ENCODE measurements at regions not wholly inside any gene's neighbourhood (a gene's known extent, or its start where the extent isn't known, plus 50 kb on each side); places are given as distances from the start of the nearest gene placed in this dataset.

DNA sequence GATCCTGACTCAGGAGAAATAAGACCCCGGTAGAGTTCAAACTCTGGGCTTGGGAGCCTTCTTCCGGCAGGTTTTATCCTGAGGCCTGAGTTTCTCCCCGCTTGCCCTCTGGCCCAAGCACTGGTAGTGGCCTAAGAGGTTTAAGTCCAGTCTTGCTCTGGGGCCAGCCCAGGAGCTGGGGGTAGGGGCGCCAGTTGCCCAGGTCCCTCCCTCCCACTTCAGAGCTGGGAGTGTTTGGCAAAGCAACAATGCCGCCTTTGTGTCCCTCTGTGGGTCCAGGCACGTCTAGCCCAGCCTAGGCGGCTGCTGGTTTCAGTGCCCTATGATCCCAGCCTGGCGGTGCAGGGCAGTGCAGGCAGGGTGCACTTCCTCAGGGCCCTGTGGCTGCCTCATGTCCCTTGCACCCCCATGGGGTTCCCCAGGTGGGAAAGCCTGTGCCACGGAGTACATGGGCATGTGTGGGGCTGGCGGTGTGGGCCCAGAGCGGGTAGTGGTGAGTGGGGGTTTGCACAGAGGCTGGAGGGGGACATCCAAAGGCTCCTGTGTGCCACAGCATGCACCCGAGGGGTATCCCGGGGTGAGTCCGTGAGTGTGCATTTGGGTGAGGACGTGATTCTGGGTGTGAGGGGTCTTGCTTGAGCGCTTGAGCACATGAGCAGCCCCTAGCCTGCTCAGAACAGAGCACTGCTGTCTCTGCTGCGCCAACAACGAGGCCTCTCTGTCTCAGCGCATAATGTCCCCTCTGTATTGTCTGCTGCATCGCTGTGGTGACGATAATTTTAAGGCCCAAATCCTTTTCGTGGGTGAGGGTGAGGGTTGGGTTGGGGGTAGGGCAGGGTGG is 61.7 kb upstream of the PSD2 start:
- intact Hi-C loops (cut with micrococcal nuclease), result no loop called here
- no peak for DNase-seq
- Histone ChIP-seq H3K27me3 (ENCODE audit: low read depth) (no peaks in the 10 kb centered on the region), H3K4me3 (no peak overlapping the region), H3K4me1 (no peaks in the 10 kb centered on the region), H3K36me3 (no peaks in the 10 kb centered on the region), H3K9me3 (replicated peaks) (no peaks in the 10 kb centered on the region), H3K27ac (replicated peaks) (peak overlapping the region; percentile 30)
- TF ChIP-seq, protein P1, sequence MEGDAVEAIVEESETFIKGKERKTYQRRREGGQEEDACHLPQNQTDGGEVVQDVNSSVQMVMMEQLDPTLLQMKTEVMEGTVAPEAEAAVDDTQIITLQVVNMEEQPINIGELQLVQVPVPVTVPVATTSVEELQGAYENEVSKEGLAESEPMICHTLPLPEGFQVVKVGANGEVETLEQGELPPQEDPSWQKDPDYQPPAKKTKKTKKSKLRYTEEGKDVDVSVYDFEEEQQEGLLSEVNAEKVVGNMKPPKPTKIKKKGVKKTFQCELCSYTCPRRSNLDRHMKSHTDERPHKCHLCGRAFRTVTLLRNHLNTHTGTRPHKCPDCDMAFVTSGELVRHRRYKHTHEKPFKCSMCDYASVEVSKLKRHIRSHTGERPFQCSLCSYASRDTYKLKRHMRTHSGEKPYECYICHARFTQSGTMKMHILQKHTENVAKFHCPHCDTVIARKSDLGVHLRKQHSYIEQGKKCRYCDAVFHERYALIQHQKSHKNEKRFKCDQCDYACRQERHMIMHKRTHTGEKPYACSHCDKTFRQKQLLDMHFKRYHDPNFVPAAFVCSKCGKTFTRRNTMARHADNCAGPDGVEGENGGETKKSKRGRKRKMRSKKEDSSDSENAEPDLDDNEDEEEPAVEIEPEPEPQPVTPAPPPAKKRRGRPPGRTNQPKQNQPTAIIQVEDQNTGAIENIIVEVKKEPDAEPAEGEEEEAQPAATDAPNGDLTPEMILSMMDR (IDR thresholded peaks at IDR 0.05; ENCODE audit: borderline replicate concordance), result no peak

DNA sequence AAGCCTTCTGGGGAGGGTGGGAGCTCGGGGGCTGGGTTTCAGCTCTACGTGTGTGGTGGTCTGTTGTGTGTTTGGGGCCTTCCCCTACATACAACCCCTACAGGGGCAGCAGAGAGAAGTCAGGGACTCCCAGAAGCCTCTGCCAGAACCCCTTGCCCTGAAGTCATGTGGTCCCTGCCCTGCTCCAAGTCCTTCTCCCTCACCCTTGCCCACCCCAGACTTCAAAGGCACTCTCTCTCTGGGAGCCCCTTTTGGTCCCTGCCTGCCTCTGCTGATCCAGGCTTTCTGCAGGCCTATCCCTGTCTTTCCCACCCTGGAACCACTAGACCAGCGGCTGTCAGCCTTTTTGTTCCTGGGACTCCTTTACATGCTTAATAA is 61.1 kb upstream of the PSD2 start:
- intact Hi-C loops (cut with micrococcal nuclease), result no loop called here
- TF ChIP-seq, protein P1 (IDR thresholded peaks at IDR 0.05; ENCODE audit: borderline replicate concordance), result no peak
- no peak overlapping the region for H3K4me3 ChIP-seq
- H3K27ac ChIP-seq (replicated peaks), result no peak overlapping the region
- DNase-seq, result no peak
- H3K9me3 ChIP-seq (replicated peaks), result no peaks in the 10 kb centered on the region
- no peaks in the 10 kb centered on the region for H3K4me1 ChIP-seq
- H3K27me3 ChIP-seq (ENCODE audit: low read depth), result no peaks in the 10 kb centered on the region
- no peaks in the 10 kb centered on the region for H3K36me3 ChIP-seq

DNA sequence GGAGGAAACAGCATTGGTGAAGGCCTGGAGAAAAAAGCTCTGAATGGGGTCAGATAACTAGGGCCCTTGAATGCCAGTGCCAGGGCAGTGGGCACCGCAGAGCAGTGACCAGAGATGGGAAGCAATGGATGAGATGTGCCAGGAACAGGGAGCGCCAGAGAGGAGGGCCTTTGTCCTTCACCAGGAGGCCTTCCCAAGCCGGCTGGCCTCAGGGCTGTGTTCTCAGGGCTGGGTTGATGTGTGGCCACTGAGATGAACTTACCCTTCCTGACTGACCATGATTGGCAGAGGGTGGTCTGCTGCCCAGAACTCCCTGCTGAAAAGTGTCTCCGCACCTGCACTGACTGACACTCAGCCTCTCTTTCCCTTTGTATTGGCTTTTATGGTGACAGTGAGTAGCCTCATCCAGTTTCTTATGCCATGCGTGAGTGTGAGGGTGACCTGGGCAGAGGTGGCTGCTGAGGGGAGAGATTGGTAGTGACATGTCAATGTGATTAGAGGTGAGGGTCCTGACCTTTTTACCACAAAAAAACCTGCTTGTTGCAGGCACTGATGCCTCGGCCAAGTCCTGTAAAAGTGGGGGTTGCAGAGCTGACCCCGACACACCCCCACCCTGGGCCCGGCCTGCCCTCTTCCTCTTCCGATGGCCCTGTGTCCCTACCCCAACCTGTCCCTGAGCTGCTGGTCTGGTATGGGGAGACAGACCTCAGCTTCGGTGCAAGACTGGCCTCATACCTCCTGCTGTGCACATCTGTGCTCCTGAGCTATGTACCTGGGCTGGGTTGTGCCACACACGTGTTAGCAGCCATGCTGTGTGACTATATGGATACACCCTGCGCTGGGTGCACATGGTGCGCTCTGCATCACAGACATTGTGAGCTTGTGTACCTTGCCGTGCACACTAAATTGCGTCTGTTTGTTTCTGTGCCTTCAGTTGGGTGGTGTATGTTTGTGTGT is 57.1 kb upstream of the PSD2 start:
- Histone ChIP-seq H3K4me1 (no peaks in the 10 kb centered on the region), H3K27me3 (ENCODE audit: low read depth) (no peaks in the 10 kb centered on the region), H3K4me3 (no peak overlapping the region), H3K9me3 (replicated peaks) (no peaks in the 10 kb centered on the region), H3K27ac (replicated peaks) (no peak overlapping the region), H3K36me3 (no peaks in the 10 kb centered on the region)
- intact Hi-C loops (cut with micrococcal nuclease), result no loop called here
- DNase-seq, result no peak
- TF ChIP-seq, protein P1 (IDR thresholded peaks at IDR 0.05; ENCODE audit: borderline replicate concordance), result no peak

DNA sequence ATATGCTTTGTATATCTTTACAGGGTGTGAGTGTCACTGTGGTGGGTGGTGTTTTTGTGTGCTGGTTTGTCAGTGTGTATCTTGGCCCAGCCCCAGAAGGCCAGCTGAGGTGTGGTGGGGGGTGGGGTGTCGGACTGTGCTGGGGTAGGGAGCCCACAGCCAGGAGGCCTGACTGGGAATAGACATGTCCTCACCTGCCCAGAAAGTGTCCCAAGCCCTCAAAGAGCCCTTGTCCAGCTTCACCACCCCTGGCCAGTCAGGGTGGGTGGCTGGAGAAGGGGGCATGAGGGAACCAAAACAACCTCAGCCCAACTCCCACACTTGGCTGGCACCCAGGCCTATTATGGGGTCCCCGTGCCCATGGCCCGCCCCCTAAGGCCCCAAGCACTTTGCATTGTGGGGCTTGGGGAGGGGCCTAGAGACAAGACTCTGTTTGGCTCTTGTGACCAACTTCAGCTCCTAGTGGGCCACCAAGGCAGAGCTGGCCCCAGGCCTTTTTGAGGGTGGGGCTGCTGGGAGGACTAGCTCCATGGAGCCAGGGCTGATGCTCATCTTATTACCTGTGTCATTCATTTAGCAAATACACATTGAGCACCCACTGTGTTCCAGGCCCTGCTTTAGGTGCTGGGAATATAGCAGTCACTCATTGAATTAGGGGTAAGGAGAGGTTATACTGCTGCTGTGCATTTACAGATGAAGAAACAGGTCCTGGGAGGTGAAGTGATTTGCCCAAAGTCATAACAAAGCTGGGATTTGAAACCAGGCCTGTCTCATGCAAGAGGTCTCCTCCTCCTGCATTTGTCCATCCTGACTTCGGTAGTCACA is 56.2 kb upstream of the PSD2 start:
- intact Hi-C loops (cut with micrococcal nuclease), result no loop called here
- Histone ChIP-seq H3K4me3 (no peak overlapping the region), H3K4me1 (no peaks in the 10 kb centered on the region)

More for the DNA sequence above, 56.2 kb upstream of the PSD2 start:
- no peak for DNase-seq
- H3K9me3 ChIP-seq (replicated peaks), result no peaks in the 10 kb centered on the region
- TF ChIP-seq, protein P1 (IDR thresholded peaks at IDR 0.05; ENCODE audit: borderline replicate concordance), result no peak
- no peak overlapping the region for H3K27ac ChIP-seq (replicated peaks)
- H3K36me3 ChIP-seq, result no peaks in the 10 kb centered on the region
- H3K27me3 ChIP-seq (ENCODE audit: low read depth), result no peaks in the 10 kb centered on the region

Data from left ventricle myocardium inferior (tissue), 1 donor.